Activated CD4-positive, alpha-beta T cell treated with anti-CD3 and anti-CD28 coated beads, Interleukin-2, amount 10 ng/mL, durations not matched to agents 7 days and 5 days (primary cell): ENCODE measurements at regions not wholly inside any gene's neighbourhood (a gene's known extent, or its start where the extent isn't known, plus 50 kb on each side); places are given as distances from the start of the nearest gene placed in this dataset.
"Not testable (repeated sequence)": the region's sequence is repeated elsewhere in the genome, so short reads cannot be mapped to it uniquely, and the experiment has no call there.

Experiments
- CTCF ChIA-PET: fragments of 350-600 bp; sonication (Branson Sonifier 250); formaldehyde crosslinking; loops from one replicate; lab custom pipeline; 2021; ENCODE audit warnings: antibody characterized with exemption; lab: Charles Lee
- POLR2A ChIA-PET: fragments of 350-600 bp; sonication (Branson Sonifier 250); formaldehyde crosslinking; loops from one replicate; lab custom pipeline; 2021; ENCODE audit warnings: antibody characterized with exemption; lab: Charles Lee
- DNase-seq: peaks from one replicate; pipeline ENCODE4 v3.0.0-alpha.2; 2020
- H3K27ac Mint-ChIP-seq: one replicate; pipeline ENCODE4 v1.8.0; 2021; ENCODE audit warnings: mild to moderate bottlenecking, moderate library complexity, mixed read lengths
- H3K27me3 Mint-ChIP-seq: one replicate; pipeline ENCODE4 v1.8.0; 2021; ENCODE audit warnings: mixed read lengths
- H3K36me3 Mint-ChIP-seq: one replicate; pipeline ENCODE4 v1.8.0; 2021; ENCODE audit warnings: low read depth, mixed read lengths
- H3K4me1 Mint-ChIP-seq: one replicate; pipeline ENCODE4 v1.8.0; 2021; ENCODE audit warnings: mixed read lengths
- H3K4me3 Mint-ChIP-seq: one replicate; pipeline ENCODE4 v1.8.0; 2021; ENCODE audit warnings: mild to moderate bottlenecking, moderate library complexity, mixed read lengths
- H3K9me3 Mint-ChIP-seq: one replicate; pipeline ENCODE4 v1.8.0; 2021; ENCODE audit warnings: mixed read lengths

DNA sequence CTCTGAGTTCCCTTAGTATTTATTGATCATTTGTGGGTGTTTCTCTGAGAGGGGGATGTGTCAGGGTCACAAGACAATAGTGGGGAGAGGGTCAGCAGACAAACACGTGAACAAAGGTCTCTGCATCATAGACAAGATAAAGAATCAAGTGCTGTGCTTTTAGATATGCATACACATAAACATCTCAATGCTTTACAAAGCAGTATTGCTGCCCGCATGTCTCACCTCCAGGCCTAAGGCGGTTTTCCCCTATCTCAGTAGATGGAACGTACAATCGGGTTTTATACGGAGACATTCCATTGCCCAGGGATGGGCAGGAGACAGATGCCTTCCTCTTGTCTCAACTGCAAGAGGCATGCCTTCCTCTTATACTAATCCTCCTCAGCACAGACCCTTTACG lies 523.5 kb downstream of the UQCRFS1 start:
- CTCF ChIA-PET, H3K4me3 Mint-ChIP-seq, H3K27me3 Mint-ChIP-seq, DNase-seq, H3K36me3 Mint-ChIP-seq, POLR2A ChIA-PET, H3K9me3 Mint-ChIP-seq, H3K27ac Mint-ChIP-seq, H3K4me1 Mint-ChIP-seq: not testable (repeated sequence)

GRCh38 chr19:28687296-28687695 lies 525.7 kb downstream of the UQCRFS1 start:
- Mint-ChIP-seq H3K27me3 (no peaks in the 10 kb centered on the region), H3K4me3 (no peak overlapping the region), H3K27ac (no peak overlapping the region), H3K9me3 (peaks cover 4% of the 10 kb centered on the region), H3K36me3 (no peaks in the 10 kb centered on the region), H3K4me1 (peaks cover 5% of the 10 kb centered on the region)
- no peak for DNase-seq
- CTCF ChIA-PET: no interaction called here
- POLR2A ChIA-PET: no interaction called here

DNA sequence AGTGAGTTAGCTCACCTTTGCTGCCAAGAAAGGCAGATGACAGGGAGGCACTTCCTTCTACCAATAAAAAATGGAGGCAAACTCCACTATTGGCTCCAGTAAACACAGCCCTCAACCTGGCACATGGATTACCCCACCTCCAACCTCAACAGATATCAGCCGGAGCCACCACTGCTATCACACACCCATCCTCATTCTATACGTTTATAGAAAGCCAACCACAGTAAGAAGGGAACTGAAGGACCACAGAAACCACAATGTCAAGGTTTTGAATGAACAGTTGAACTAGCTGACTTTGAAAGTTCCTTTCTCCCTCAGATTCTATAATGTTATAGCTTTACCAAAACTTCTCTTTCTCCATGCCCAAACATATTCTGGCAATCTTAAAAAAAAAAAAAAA lies 526.2 kb downstream of the UQCRFS1 start:
- peaks cover 4% of the 10 kb centered on the region for H3K9me3 Mint-ChIP-seq
- POLR2A ChIA-PET: no interaction called here
- CTCF ChIA-PET: no interaction called here
- H3K27me3 Mint-ChIP-seq: no peaks in the 10 kb centered on the region
- DNase-seq: no peak
- H3K36me3 Mint-ChIP-seq: no peaks in the 10 kb centered on the region
- H3K27ac Mint-ChIP-seq: no peak overlapping the region
- no peak overlapping the region for H3K4me3 Mint-ChIP-seq
- H3K4me1 Mint-ChIP-seq: peaks cover 5% of the 10 kb centered on the region

GRCh38 chr19:28685802-28686201 lies 527.1 kb downstream of the UQCRFS1 start:
- peaks cover 5% of the 10 kb centered on the region for H3K4me1 Mint-ChIP-seq
- no peak overlapping the region for H3K27ac Mint-ChIP-seq
- H3K9me3 Mint-ChIP-seq: peaks cover 4% of the 10 kb centered on the region
- POLR2A ChIA-PET: no interaction called here
- H3K4me3 Mint-ChIP-seq: no peak overlapping the region
- H3K27me3 Mint-ChIP-seq: no peaks in the 10 kb centered on the region
- no peaks in the 10 kb centered on the region for H3K36me3 Mint-ChIP-seq
- no peak for DNase-seq
- CTCF ChIA-PET: interaction anchor here (0.6 kb wide), 1 partner anchor 439 kb away, joined by 3 read pairs; no protein-coding TSS in a partner anchor

GRCh38 chr19:28685077-28685476 lies 527.9 kb downstream of the UQCRFS1 start:
- H3K27ac Mint-ChIP-seq, H3K27me3 Mint-ChIP-seq, H3K4me3 Mint-ChIP-seq, H3K4me1 Mint-ChIP-seq, DNase-seq, H3K9me3 Mint-ChIP-seq, POLR2A ChIA-PET, H3K36me3 Mint-ChIP-seq, CTCF ChIA-PET: not testable (repeated sequence)

GRCh38 chr19:28680111-28680510 lies 532.8 kb downstream of the UQCRFS1 start:
- no peak overlapping the region for H3K27ac Mint-ChIP-seq
- H3K9me3 Mint-ChIP-seq: no peaks in the 10 kb centered on the region
- no peaks in the 10 kb centered on the region for H3K36me3 Mint-ChIP-seq
- H3K27me3 Mint-ChIP-seq: no peaks in the 10 kb centered on the region
- CTCF ChIA-PET: no interaction called here
- H3K4me1 Mint-ChIP-seq: no peaks in the 10 kb centered on the region
- no peak overlapping the region for H3K4me3 Mint-ChIP-seq
- POLR2A ChIA-PET: no interaction called here
- no peak for DNase-seq

DNA sequence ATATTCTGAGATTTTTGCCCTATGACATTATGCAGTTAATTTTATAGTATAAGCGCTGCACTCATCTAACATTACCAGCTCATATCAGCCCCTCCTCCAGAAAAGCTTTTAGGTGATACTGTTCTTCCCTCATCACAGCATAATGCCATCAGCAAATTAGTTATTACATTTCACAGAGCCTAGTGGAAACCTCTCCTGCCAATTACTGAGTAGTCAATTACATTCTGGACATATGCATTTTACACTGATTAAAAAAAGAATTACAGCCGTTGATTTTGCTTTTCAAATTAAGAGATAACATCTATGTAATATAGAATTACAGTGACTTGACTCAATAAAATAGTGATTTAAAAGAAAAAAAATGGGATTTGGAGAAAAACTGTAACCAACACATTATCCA lies 542.1 kb downstream of the UQCRFS1 start:
- H3K4me1 Mint-ChIP-seq: no peaks in the 10 kb centered on the region
- no peak overlapping the region for H3K27ac Mint-ChIP-seq
- ChIA-PET CTCF (no interaction called here), POLR2A (no interaction called here)
- DNase-seq: no peak
- no peaks in the 10 kb centered on the region for H3K27me3 Mint-ChIP-seq
- H3K36me3 Mint-ChIP-seq: no peaks in the 10 kb centered on the region
- H3K9me3 Mint-ChIP-seq: peaks cover 16% of the 10 kb centered on the region
- no peak overlapping the region for H3K4me3 Mint-ChIP-seq

DNA sequence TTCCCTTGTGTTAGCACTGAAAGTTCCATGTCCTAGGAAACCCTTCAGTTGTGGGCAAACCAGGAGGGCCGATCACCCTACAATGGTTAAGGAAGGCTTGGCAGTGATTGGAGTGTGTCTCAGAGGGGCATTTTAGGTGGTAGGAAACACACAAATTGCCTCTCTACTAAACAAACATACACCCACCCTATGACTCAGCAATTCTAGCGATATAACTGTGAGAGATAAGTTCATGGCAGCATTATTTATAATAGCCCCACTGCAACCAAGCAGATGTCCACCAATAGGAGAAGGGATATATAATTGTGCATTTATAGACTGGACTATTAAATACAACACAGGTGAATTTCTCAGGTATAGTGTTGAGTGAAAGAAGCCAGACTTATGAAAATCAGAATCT lies 543.1 kb downstream of the UQCRFS1 start:
- H3K4me3 Mint-ChIP-seq: no peak overlapping the region
- no peaks in the 10 kb centered on the region for H3K27me3 Mint-ChIP-seq
- no peak for DNase-seq
- H3K27ac Mint-ChIP-seq: no peak overlapping the region
- CTCF ChIA-PET: no interaction called here
- POLR2A ChIA-PET: no interaction called here
- no peaks in the 10 kb centered on the region for H3K36me3 Mint-ChIP-seq
- H3K4me1 Mint-ChIP-seq: no peaks in the 10 kb centered on the region
- H3K9me3 Mint-ChIP-seq: peaks cover 16% of the 10 kb centered on the region

DNA sequence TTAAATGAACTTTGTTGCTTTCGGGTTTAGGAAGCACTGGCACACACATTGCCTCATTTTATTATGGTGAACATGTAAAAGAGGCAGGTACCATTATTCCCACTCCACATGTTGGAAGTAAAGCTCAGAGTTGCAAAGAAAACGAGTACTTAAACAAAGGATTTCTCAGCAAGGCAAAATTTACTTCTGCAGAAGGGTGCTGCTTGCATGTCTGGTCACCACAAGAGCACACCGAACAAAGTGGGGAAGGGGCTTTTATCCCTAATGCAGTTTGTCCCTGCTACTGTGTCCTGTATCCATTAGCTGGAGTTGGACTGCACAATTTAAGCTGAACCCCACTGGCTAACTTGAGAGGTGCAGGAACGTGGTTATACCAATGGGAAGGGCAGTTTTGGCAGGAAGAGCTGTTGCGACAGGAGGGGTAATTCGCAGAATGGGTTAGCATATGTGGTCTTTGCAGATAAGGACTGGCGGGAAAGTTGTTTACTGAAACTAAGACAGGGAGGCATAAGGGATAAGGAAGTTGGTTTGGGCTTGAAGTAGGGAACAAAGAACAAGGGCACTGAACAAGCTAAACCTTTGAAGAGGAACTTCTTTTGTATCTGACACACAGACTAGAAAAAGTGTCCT lies 545.5 kb downstream of the UQCRFS1 start:
- Mint-ChIP-seq H3K9me3 (peaks cover 8% of the 10 kb centered on the region), H3K27ac (no peak overlapping the region)

GRCh38 chr19:28665748-28666147 lies 547.2 kb downstream of the UQCRFS1 start:
- POLR2A ChIA-PET: no interaction called here
- H3K27ac Mint-ChIP-seq: no peak overlapping the region
- H3K27me3 Mint-ChIP-seq: no peaks in the 10 kb centered on the region
- no peaks in the 10 kb centered on the region for H3K4me1 Mint-ChIP-seq
- H3K9me3 Mint-ChIP-seq: peaks cover 8% of the 10 kb centered on the region
- no peaks in the 10 kb centered on the region for H3K36me3 Mint-ChIP-seq
- CTCF ChIA-PET: no interaction called here
- no peak for DNase-seq
- H3K4me3 Mint-ChIP-seq: no peak overlapping the region

More for the DNA sequence above, 545.5 kb downstream of the UQCRFS1 start:
- POLR2A ChIA-PET: no interaction called here
- no peaks in the 10 kb centered on the region for H3K4me1 Mint-ChIP-seq
- DNase-seq: no peak
- H3K27me3 Mint-ChIP-seq: no peaks in the 10 kb centered on the region
- CTCF ChIA-PET: no interaction called here
- no peaks in the 10 kb centered on the region for H3K36me3 Mint-ChIP-seq
- H3K4me3 Mint-ChIP-seq: no peak overlapping the region

DNA sequence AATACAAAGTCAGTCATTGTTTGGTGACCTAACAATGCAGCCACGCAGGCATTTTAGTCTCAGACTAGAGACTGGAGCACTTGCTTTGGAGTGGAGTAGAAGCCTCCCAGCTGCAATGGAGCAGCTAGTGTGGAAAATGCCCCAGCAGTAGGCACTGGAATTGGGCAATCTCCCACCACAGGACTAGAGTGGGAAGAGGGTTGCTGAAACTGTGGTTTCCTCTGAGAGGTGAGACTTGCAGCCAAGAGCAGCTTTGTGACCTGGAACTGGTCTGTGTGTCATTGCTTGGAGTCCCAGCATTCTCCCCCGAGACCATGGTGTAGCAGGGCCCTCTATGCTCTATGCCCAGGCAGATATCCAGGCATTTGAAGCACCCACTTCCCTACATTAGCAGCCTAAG lies 556.3 kb downstream of the UQCRFS1 start:
- CTCF ChIA-PET: no interaction called here
- Mint-ChIP-seq H3K4me1 (no peaks in the 10 kb centered on the region), H3K36me3 (no peaks in the 10 kb centered on the region), H3K27me3 (no peaks in the 10 kb centered on the region), H3K9me3 (peaks cover 19% of the 10 kb centered on the region), H3K27ac (no peak overlapping the region), H3K4me3 (no peak overlapping the region)
- DNase-seq: no peak
- POLR2A ChIA-PET: no interaction called here

- no peaks in the 10 kb centered on the region for H3K4me1 Mint-ChIP-seq
- no peaks in the 10 kb centered on the region for H3K36me3 Mint-ChIP-seq
- ChIA-PET CTCF (no interaction called here), POLR2A (no interaction called here)
- H3K27ac Mint-ChIP-seq: no peak overlapping the region
- peaks cover 3% of the 10 kb centered on the region for H3K27me3 Mint-ChIP-seq
- H3K9me3 Mint-ChIP-seq: peaks cover 19% of the 10 kb centered on the region
- DNase-seq: no peak
- H3K4me3 Mint-ChIP-seq: no peak overlapping the region
These were observed 557.9 kb downstream of the UQCRFS1 start for GRCh38 chr19:28655054-28655453.

DNA sequence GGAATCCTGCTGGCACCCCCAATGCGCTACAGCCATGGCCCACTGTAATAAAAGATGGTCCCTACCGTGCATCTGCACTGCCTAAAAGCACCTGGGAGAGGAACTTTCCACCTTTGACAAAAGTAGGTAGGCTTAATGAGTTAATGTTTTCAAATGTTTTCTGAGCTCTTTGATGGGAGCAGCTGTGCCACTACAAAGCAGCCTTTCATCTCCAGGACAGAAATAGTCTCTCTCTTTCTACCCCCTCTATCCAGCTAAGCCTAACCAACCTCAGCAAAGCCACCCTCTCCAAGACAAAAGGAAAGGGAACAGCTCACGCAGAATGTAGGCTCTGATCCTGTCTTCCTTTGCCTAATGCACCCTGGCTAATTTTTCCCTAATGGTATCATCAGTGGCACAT lies 560.2 kb downstream of the UQCRFS1 start:
- POLR2A ChIA-PET: no interaction called here
- Mint-ChIP-seq H3K36me3 (no peaks in the 10 kb centered on the region), H3K9me3 (peaks cover 7% of the 10 kb centered on the region), H3K27me3 (peaks cover 3% of the 10 kb centered on the region), H3K4me3 (no peak overlapping the region), H3K4me1 (no peaks in the 10 kb centered on the region), H3K27ac (no peak overlapping the region)
- no peak for DNase-seq
- CTCF ChIA-PET: no interaction called here

- POLR2A ChIA-PET: no interaction called here
- CTCF ChIA-PET: no interaction called here
- H3K27ac Mint-ChIP-seq: no peak overlapping the region
- no peak overlapping the region for H3K4me3 Mint-ChIP-seq
- H3K27me3 Mint-ChIP-seq: peaks cover 5% of the 10 kb centered on the region
- no peaks in the 10 kb centered on the region for H3K9me3 Mint-ChIP-seq
- DNase-seq: no peak
- H3K36me3 Mint-ChIP-seq: no peaks in the 10 kb centered on the region
- no peaks in the 10 kb centered on the region for H3K4me1 Mint-ChIP-seq
These were observed 566.3 kb downstream of the UQCRFS1 start for GRCh38 chr19:28646629-28647028.
